Smooth muscle cell (in vitro differentiated cells): ENCODE measurements at regions not wholly inside any gene's neighbourhood (a gene's known extent, or its start where the extent isn't known, plus 50 kb on each side); places are given as distances from the start of the nearest gene placed in this dataset.

ENCODE experiments used
- DNase-seq: peaks from one replicate; lab custom pipeline; 2025; ENCODE audit not compliant: unreplicated experiment; lab: John Stamatoyannopoulos, UW
- H2AFZ ChIP-seq: fragments of 200-600 bp; sonication (generic); 2 replicates; pipeline ENCODE4 v1.6.0; 2016; ENCODE audit warnings: antibody characterized with exemption, low read depth, mild to moderate bottlenecking
- H3F3A ChIP-seq: fragments of 200-600 bp; sonication (generic); 2 replicates; pipeline ENCODE4 v1.6.0; 2017; ENCODE audit warnings: antibody characterized with exemption, low read depth
- H3K27ac ChIP-seq: fragments of 200-600 bp; sonication (generic); 2 replicates; pipeline ENCODE4 v1.5.1; 2016; ENCODE audit warnings: low read depth, mild to moderate bottlenecking
- H3K27me3 ChIP-seq: fragments of 200-600 bp; sonication (generic); 2 replicates; pipeline ENCODE4 v1.6.1; 2016; ENCODE audit warnings: low read depth, mild to moderate bottlenecking
- H3K36me3 ChIP-seq: fragments of 200-600 bp; sonication (generic); 2 replicates; pipeline ENCODE4 v1.5.1; 2016; ENCODE audit warnings: low read depth
- H3K4me1 ChIP-seq: fragments of 200-600 bp; sonication (generic); 2 replicates; pipeline ENCODE4 v1.5.1; 2016; ENCODE audit warnings: low read depth
- H3K4me2 ChIP-seq: fragments of 200-600 bp; sonication (generic); 2 replicates; pipeline ENCODE4 v1.6.0; 2016; ENCODE audit warnings: mild to moderate bottlenecking
- H3K4me3 ChIP-seq: fragments of 200-600 bp; sonication (generic); 2 replicates; pipeline ENCODE4 v1.5.1; 2016; ENCODE audit warnings: mild to moderate bottlenecking
- H3K79me2 ChIP-seq: fragments of 200-600 bp; sonication (generic); 2 replicates; pipeline ENCODE4 v1.6.0; 2016; ENCODE audit warnings: low read depth, mild to moderate bottlenecking
- H3K9ac ChIP-seq: fragments of 200-600 bp; sonication (generic); 2 replicates; pipeline ENCODE4 v1.6.0; 2016; ENCODE audit warnings: low read depth
- H3K9me3 ChIP-seq: fragments of 200-600 bp; sonication (generic); replicated peaks from 2 replicates; pipeline ENCODE4 v1.5.1; 2016; ENCODE audit warnings: low read depth
- H4K20me1 ChIP-seq: fragments of 200-600 bp; sonication (generic); 2 replicates; pipeline ENCODE4 v1.6.0; 2016; ENCODE audit warnings: low read depth
- CTCF ChIP-seq: fragments of 200-600 bp; sonication (generic); IDR thresholded peaks from 2 replicates; pipeline ENCODE4 v1.5.1; 2017; ENCODE audit warnings: borderline replicate concordance, mild to moderate bottlenecking, antibody characterized with exemption; ENCODE audit not compliant: insufficient read depth, poor library complexity, severe bottlenecking
- WGBS: methylation state at CpG from one replicate; pipeline ENCODE4 v1.1.7; 2016; ENCODE audit warnings: low lambda C conversion rate; 5-methylcytosine and 5-hydroxymethylcytosine counted together

GRCh38 chr4:140237616-140238350 is 83.8 kb upstream of the MAML3 start:
- Histone ChIP-seq H3K27me3 (no peaks in the 10 kb centered on the region), H3K36me3 (no peaks in the 10 kb centered on the region), H3K4me3 (no peak overlapping the region), H3K4me1 (peaks cover 38% of the 10 kb centered on the region), H3K9ac (no peak overlapping the region), H3K27ac (peak overlapping the region; percentile 49), H2AFZ (peak overlapping the region; percentile 34), H3K9me3 (no peaks in the 10 kb centered on the region), H4K20me1 (no peaks in the 10 kb centered on the region), H3K4me2 (peak overlapping the region; percentile 80), H3K79me2 (no peaks in the 10 kb centered on the region), H3F3A (peaks cover 7% of the 10 kb centered on the region)
- DNase-seq = peak; percentile 17
- WGBS = 10% methylated on average over 15 of the region's 16 CpGs
- TF ChIP-seq CTCF = no peak

- Histone ChIP-seq H3K27me3 (no peaks in the 10 kb centered on the region), H3K79me2 (no peaks in the 10 kb centered on the region), H3F3A (peaks cover 7% of the 10 kb centered on the region), H3K27ac (peak overlapping the region; percentile 49), H3K9ac (no peak overlapping the region), H2AFZ (peak overlapping the region; percentile 34), H3K36me3 (no peaks in the 10 kb centered on the region), H4K20me1 (no peaks in the 10 kb centered on the region), H3K9me3 (no peaks in the 10 kb centered on the region), H3K4me2 (peak overlapping the region; percentile 80), H3K4me1 (peaks cover 36% of the 10 kb centered on the region), H3K4me3 (no peak overlapping the region)
- 67% methylated on average over 9 of the region's 9 CpGs for WGBS
- DNase-seq = no peak
- no peak for TF ChIP-seq CTCF
These were observed 82.7 kb upstream of the MAML3 start for GRCh38 chr4:140236654-140237169.

- H4K20me1 ChIP-seq = no peaks in the 10 kb centered on the region
- peaks cover 34% of the 10 kb centered on the region for H3K4me1 ChIP-seq
- H3K27ac ChIP-seq = peak overlapping the region; percentile 24
- DNase-seq = no peak
- H3K4me2 ChIP-seq = no peak overlapping the region
- WGBS = 79% methylated on average over 3 of the region's 3 CpGs
- H2AFZ ChIP-seq = peak overlapping the region; percentile 32
- TF ChIP-seq CTCF = no peak
- H3K9ac ChIP-seq = no peak overlapping the region
- no peaks in the 10 kb centered on the region for H3K36me3 ChIP-seq
- no peaks in the 10 kb centered on the region for H3K9me3 ChIP-seq
- no peaks in the 10 kb centered on the region for H3K79me2 ChIP-seq
- no peaks in the 10 kb centered on the region for H3K27me3 ChIP-seq
- H3F3A ChIP-seq = peaks cover 7% of the 10 kb centered on the region
- H3K4me3 ChIP-seq = no peak overlapping the region
These were observed 80.7 kb upstream of the MAML3 start for GRCh38 chr4:140234697-140235060.
